HG03571 (cell line): ENCODE measurements at regions not wholly inside any gene's neighbourhood (a gene's known extent, or its start where the extent isn't known, plus 50 kb on each side); places are given as distances from the start of the nearest gene placed in this dataset.

Experiments
- ATAC-seq: cut with Tn5 transposase; IDR thresholded peaks from one replicate; pipeline ENCODE4 v1.9.1; 2021; ENCODE audit not compliant: unreplicated experiment

DNA sequence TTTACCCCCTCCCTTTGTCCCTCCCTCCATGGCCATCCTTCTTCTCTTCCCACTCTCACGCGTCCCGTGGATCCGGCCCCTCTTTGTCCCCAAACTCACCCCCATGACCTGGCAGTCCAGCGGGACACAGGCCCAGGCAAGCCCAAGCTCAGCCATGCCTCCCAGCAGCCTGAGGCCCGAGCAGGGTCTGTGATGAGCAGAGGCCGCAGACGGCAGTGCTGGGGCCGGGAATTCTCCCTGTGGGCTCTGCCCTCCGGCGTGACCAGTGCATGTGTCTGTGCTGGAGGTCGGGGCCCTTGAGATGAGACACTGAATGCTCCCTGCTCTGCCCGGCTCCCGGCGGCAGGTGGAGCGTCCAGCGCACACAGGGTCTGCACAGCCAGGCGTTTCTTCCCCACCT, 237.9 kb downstream of the BRD1 start:
- no peak for ATAC-seq

- ATAC-seq = no peak
These were observed 238.4 kb downstream of the BRD1 start for GRCh38 chr22:49589301-49589700.

- ATAC-seq = no peak
These were observed 238.9 kb downstream of the BRD1 start for GRCh38 chr22:49588739-49589138.

DNA sequence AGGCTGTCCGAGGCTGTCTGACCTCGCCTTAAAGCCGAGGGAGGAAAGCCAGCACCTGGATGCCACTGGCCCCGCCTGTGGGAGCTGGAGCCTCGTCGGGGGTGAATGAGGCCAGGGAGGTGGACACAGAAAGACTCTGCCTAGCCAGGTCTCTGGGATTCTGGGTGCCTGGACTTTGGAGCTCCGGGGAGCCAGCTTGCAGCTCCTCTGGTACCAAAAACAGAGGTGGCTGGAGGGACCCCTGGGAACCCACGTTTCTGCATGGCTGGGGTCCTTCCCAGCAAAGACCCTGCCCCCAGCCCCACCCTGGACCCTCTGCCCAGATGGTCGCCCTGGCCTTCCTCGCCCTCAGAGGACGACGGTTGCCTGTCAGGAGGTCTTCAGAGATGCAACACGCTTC, 239.7 kb downstream of the BRD1 start:
- ATAC-seq = no peak

DNA sequence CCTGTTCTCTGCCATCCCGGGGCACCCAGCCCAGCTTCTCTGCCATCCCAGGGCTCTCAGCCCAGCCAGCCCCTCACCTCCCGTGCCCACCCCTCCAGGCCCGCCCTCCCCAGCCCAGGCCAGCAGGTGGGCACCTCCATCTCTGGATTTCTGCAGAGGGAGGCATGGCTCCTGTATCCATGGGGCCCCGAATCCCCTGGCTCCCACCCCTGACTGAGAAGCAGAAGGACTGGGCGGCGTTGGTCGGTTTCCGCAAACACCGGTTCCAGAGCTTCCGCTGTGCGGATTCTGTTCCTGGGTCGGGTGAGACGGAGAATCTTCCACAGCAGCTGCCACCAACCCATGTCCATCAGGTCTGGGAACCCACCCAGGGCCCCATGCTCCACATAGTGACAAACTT, 240.3 kb downstream of the BRD1 start:
- ATAC-seq = no peak

GRCh38 chr22:49586873-49587272, 240.8 kb downstream of the BRD1 start:
- ATAC-seq = no peak

DNA sequence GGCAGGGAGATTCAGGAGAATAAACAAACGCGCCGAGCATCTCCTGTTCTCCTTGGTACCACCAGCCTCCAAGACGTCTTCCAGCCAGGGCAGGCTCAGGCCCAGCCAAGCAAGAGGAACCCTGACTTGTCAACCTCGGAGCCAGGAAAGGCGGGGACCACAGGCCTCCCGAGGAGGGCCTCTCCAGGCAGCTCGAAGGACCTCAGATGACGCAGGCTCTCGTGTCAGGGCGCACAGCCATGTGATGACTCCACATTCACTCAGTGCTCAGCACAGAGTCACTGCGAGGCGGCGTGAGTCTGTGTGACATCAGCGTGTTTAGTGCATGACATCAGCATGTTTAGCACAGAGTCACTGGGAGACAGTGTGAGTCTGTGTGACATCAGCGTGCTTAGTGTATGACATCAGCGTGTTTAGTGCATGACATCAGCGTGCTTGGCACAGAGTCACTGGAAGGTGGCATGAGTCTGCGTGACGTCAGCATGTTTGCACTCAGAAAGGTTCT, 241.4 kb downstream of the BRD1 start:
- no peak for ATAC-seq

GRCh38 chr22:49585461-49586243, 242.0 kb downstream of the BRD1 start:
- no peak for ATAC-seq

DNA sequence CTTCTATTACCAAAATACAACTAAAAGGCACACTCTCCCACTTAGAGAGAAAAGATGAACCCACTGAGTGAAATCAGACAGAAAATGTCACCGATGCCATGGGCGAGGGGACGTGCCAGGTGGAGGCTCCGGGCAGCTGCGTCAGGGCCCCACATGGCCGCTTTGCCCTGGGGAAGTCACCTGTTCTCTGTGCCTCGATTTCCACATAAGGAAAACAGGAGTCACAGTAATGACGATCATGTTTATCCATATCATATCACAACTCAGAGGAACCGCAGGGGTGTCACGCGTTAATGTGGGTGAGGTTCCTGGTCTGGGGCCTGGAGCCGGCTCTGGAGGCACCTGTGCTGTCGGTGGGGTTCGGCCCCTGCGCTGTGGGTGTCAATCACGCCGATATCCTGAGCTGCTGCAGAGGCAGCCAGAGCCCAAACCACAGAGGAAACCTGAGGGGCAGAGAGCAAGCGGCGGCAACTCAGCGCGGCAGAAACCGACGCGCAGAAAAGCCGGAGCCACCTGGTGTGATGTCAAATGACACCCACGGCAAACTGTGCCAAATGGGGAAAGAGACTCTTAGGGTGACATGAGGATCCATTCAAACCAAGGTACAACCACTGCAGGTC, 243.7 kb downstream of the BRD1 start:
- no peak for ATAC-seq

DNA sequence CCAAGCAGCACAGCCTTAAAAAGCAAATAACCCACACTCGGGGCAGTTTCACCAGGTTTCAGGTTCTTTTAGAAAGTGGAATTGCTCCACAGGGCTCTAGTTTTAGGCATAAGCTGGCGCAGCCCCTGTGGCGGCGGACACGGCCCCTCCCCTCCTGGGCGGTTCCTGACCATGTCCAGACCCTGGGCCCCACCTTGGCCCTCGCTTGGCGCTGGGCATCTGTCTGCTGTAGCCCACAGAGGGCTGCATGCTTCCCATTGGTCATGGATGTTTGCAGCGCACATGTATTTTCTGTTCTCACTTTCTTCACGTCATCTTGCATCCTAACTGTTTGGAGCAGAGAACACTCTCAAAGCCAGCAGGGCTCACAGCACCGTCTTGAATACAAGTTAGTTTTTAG, 244.3 kb downstream of the BRD1 start:
- ATAC-seq = no peak

GRCh38 chr22:49582678-49583077, 245.0 kb downstream of the BRD1 start:
- ATAC-seq = no peak

DNA sequence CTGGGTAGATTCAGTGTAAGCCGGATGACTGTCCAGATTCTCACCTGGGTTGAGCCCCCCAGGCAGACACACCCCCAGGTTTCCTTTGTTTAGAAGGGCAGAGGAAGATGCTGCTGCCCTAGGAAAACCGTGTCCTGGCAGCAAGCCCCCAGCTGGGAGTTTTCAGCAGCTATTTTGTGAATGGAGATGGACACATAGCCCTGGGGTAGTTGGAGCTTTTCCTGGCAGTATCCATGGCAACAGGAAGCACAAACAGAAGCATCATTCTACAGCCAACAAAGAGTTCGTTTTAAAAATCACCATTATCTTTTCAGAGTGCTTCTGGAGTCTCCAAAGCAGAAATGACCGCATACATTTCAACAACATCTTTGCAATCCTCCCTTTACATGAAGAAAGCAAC, 245.5 kb downstream of the BRD1 start:
- ATAC-seq = no peak

DNA sequence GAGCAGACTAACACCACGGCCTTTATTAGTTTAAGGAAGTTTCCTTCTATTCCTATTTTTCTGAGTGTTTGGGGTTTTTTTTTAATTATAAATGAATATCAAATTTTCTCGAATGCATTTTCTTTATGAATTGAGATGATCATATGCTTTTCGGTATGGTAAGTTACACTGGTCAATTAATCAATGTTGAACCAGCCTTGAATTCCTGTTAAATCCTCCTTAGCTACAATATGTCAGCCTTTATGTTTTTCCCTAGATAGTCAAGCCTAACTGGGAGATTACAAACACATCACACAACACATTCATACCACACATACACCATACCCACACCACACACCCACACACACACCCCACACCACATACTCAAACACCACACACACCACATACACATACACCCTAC, 247.6 kb downstream of the BRD1 start:
- ATAC-seq = no peak

DNA sequence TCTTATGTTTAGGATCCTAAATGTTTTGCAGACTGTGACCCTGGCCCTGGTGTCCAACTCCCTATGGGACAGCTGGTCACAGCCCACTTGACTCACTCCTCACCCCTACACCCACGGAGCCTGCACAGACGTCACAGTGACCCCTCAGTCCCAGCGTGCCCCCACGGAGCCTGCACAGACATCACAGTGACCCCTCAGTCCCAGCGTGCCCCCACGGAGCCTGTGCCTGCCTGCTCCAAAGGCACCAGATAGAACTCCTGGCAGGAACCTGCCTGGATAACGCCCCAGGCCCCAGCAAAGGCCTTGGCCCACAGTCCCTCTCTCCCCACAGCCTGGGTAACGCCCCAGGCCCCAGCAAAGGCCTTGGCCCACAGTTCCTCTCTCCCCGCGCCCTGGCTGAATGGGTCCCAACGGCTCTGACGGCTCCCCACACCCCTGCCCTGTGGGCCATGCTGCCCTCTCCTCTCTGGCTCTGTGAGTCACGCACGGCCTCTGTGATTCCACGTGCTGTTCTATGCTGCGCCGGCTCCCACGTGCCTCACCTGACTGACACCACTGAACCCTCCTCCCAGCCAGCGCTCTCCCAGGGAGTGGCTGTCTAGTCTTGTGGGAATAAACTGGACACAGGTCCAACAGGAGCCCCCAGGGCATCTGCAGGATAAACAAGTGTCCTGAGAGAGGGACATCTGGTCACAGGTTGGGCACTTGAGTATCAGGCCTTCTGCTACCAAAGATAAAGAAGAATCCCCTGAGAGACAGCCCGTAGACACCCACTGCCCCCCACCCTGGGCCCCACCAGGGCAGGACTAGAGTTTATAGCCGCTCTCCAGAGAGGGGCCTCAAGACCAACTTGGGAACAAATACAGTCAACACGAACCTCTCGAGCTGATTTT, 250.3 kb downstream of the BRD1 start:
- ATAC-seq = no peak

- no peak for ATAC-seq
These were observed 251.2 kb downstream of the BRD1 start for GRCh38 chr22:49576241-49577141.

DNA sequence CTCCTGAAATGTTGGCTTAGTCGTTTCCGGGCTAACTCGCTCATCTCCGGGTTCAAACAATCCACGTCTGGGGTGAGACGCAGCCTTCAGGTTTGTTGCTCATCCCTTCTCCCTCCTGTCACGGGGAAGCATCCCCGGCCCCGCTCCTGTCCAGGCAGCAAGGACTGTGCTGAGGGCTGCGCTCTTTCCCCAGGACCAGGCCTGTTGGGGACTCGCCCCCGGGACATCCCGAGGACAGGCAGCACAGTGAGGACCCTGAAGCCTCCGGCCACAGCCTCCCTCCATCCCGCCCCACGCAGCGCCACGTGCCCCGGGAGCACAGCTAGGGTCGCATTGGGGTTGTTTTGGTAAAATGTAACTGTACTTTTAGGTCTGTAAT, 252.0 kb downstream of the BRD1 start:
- no peak for ATAC-seq

GRCh38 chr22:49574881-49575702, 252.6 kb downstream of the BRD1 start:
- no peak for ATAC-seq

DNA sequence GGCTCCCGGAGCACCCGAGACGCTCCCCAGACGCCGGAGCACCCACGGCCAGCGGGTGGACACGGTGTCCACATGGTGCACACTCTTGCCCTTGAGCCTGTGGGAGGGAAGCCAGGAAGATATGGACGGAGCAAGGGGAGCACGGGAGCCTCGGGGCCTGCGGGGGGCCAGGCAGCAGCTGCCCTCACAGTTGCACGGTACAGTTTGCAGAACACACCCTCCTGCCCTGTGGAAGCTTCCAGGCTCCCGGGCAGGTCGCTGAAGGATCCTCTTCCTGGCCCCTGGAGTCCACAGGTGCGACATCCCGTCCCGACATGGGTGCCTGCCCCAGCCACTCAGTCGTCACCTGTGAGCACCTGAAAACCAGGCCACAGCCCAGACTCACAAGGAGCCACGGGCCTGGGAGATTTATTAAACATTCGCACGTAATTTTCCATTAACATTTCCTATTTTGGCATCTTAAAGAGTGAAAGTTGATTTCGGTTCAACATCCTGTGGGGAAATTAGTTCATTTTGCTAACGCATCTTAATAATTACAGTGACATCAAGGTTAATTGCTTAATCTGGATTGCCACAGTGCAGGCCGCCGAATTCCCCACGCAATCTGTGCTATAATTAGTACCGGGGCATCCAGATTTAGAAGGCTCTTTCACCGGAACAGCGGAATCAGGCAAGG, 253.3 kb downstream of the BRD1 start:
- no peak for ATAC-seq

GRCh38 chr22:49573109-49573765, 254.4 kb downstream of the BRD1 start:
- no peak for ATAC-seq
